Pulmonary artery endothelial cell (primary cell): ENCODE measurements at regions not wholly inside any gene's neighbourhood (a gene's known extent, or its start where the extent isn't known, plus 50 kb on each side); places are given as distances from the start of the nearest gene placed in this dataset.
A peak's percentile ranks its signal among the peaks of the same experiment; 100 is the strongest.

ENCODE experiments used
- DNase-seq: peaks from one replicate; pipeline ENCODE4 v3.0.0-alpha.2; 2011; ENCODE audit warnings: low read depth, low spot score

GRCh38 chr1:78792756-78793155 is 143.1 kb downstream of the IFI44 start:
- DNase-seq = no peak

DNA sequence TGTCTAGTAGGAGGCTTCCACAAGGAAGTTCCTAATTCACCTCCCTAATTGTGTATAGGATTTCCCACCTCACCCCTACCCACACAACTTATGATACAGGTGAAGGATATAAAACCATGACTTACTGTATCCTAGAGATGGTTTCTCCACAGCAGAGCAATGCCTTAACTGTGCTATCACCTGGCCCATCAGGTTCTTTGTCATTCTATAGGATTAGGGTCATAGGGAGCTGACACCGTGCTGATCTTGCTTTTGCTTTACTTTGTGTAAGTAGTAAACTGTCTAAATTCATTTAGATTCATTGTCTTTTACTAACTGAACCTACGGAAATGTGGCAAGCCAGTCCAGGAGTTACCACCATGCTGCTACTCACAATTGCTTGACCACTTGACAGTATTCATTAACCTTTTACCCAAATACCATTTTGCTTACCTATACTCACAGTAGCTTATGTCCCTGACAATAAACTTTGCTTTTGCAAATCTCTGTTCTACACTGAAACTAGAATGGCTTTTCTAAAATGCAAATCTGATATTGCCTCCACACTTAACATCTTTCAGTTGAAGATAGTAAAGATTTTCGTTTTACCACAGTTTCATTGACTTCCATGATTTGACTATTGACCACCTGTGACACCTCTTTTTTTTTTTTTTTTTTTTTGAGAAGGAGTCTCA is 147.6 kb downstream of the IFI44 start:
- DNase-seq = no peak

- DNase-seq = no peak
These were observed 150.3 kb downstream of the IFI44 start for GRCh38 chr1:78799926-78800325.

- DNase-seq = no peak
These were observed 164.5 kb downstream of the IFI44 start for GRCh38 chr1:78814176-78814575.

DNA sequence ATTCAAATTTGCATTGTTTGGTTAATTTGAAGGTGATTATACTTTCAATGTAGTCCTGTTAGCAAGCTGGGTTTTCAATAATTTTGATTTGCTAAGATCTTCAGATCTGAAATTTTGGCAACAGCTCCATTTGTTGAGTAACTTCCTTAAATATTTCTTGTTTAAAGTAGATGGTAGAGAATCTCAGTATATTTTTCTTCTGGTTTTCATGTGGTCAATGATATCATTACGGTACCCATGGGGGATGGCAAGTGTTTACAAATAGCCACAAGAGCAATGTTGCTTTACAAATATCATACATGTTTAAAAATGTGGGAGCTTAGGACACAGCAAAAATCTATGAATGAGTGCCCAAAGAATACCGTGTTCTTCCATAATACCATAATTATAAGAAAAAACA is 175.9 kb downstream of the IFI44 start:
- no peak for DNase-seq

GRCh38 chr1:78829644-78830043 is 176.9 kb downstream of the ADGRL4 start:
- DNase-seq = no peak

DNA sequence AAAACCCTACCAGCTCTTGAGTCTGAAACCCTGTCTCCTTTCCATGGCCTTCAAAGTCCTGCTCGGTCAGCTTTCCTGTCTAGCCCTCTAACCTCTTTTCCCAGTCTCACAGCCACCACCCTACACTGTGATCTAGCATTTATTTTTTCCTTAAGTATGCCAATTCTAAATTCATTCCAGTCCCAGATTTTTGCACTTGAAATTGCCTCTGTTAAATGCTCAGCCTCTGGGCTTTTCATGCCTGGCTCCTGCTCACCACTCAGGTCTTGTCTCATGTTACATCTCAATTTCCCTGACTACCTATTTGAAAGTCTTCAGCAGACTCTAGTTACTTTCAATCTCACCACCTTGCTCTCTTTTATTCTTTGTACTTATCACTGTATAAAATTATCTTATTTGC is 176.2 kb downstream of the ADGRL4 start:
- DNase-seq = no peak

- peak; percentile 49 for DNase-seq
These were observed 174.7 kb downstream of the ADGRL4 start for GRCh38 chr1:78831731-78832360.

DNA sequence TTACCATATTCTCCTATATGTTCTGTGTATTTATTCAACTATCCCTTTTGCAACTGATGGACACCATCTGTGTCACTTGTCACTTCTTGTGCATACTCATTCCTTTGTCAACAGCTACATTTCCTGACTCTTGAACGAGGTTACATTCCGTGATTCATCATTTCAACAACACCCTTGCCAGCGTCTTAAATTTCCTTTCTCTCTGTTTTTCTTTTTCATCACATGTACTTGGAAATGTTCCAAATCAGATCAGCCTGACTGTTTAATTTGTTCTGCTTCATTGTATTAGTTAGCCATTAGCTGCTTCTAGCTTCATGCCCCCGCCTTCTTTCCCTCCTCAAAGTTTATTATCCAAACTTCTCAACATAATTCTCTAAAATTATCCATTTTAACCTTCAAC is 173.0 kb downstream of the ADGRL4 start:
- DNase-seq = peak; percentile 81

GRCh38 chr1:78834201-78834741 is 172.3 kb downstream of the ADGRL4 start:
- no peak for DNase-seq

DNA sequence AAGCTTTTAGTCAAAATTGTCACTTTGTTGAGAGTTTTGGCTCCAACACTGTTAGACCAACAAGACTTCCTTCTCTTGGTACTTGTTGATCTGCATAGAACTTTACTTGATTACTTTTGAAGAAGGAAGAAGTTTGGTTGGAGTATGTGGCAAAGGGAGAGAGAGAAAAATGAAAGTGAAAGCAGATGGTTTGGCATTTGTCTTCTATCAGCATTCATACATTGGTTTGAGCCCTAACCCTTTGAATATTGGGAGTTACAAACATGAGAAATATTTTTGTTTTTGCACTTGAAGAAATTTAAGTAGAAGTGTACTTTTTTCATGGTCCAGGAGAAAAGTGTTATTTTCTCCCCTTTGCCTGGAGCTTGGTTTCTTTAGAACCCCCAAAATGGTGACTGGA is 169.8 kb downstream of the ADGRL4 start:
- DNase-seq = no peak

GRCh38 chr1:78839704-78840277 is 166.7 kb downstream of the ADGRL4 start:
- no peak for DNase-seq
